EL (cell line): ENCODE measurements at regions not wholly inside any gene's neighbourhood (a gene's known extent, or its start where the extent isn't known, plus 50 kb on each side); places are given as distances from the start of the nearest gene placed in this dataset.
"Not testable (repeated sequence)": the region's sequence is repeated elsewhere in the genome, so short reads cannot be mapped to it uniquely, and the experiment has no call there.

ENCODE experiments used
- DNase-seq: peaks from one replicate; pipeline ENCODE4 v3.0.0-alpha.2; 2016

DNA sequence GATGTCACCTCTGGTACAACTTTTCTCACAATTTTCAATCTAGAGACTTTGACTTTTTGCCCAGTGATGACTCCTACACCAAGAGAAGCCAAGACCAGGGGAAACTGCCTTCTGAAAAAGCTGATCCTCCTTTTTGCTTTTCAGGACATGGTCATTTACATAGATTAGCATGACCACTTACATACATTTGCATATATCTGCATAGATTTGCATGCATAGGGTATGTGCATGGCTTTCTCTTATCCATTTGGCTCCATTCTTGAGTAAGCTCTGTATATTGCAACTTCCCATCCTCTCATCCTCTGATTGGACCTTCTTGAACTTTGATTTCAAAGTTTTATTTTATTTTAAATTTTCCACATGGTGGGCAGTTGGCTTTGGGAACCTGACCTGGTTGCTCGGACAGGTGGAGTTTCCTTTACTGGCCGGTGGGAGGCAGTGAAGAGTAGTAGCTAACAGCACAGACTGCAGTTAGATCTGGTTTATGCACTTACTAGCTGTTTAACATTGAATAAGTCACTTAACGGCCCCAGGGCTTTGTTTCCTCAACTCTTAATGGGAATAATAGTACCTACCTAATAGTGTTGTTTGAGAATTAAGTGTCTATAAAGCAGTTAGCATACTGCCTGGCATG, 92.9 kb downstream of the GPR139 start:
- peak; percentile 2 for DNase-seq

DNA sequence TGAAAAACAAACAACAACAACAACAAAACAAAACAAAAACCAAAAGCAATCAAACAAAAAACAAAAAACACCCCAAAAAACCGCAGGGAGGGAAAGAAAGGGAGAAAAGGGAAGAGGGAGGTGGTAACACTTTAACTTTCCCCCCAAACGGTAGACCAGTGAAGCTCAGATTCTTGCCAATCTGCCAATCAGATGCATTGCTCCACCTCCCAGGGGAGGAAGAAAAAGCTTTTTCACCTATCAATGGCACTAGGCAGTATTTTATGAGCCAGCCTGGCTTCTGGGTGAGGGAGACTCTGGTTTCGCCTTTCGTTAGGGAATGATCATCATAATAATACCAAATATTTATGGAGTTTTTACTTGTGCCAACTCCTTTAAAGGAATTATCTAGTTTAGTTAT, 94.1 kb downstream of the GPR139 start:
- DNase-seq, result no peak

DNA sequence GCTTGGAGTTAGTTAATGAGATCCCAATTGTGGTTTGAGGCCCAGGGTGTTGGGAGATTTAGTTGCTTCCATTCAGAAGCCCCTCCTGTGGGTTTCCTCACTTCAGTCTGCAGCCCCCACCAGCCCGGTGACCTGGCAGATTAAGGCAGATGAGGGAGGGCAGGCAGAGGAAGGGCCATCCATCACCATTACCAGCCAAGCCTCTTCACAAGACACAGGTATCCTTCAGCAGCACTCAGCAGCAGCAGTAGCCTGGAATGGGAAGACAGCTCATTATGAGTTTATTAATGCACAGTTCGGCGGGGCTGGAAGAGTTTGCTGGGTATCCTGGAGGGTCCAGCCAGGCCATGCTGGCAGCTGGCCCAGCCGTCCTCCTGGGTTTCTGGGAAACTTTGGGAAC, 90.0 kb upstream of the GPRC5B start:
- no peak for DNase-seq

DNA sequence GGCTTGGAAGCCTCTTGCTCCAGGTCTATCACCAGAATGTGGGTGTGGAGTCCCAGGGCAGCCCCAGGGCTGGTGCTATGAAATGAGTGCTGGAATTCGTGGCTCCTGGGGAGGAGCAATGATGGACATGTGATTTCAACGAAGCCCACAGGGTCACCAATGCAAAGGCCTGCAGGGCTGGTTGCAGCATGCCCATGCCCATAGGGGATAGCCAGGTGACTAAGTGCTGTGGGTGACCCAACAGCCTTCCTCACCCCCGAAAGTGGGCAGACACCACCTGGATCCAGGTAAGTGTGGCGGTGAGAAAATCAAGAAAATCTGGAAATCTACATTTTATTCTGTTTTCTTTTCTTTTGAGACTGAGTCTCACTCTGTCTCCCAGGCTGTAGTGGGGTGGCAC, 87.5 kb upstream of the GPRC5B start:
- no peak for DNase-seq

DNA sequence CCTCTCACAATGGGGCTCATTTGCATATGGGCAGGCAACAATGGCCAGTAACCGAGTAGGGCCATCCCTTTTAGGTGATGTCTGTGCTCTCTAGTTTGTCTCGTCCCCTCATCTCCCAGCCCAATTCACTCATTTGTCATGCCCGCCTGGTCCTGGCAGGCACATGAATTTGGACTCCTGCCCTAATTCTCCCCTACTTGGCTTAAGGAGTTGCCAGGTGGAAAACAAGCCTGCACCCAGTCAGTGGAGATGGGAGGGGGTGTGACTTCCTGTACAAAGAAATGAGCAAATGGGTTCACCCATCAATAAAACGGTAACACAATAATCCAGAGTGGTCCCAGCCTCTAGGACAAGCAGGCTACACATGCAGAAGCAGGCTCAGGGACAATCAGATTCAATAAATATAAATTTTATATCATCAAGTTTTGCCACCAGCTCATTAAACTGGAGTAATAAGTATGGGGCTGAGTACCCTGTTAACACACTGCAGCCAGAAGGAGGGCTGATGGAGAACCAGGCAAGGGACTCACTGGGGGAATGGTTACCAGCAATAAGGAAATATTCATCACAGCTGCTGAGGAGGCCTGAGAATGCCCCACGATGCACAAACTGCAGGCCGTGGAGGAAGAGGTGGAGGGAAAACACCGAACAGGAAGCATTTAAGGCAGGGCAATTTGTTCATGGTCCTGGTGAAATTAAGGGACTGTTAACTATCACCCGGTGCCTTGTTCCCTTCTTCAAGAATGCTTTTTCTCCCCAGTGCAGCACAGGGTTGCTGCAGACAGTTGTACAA, 84.4 kb upstream of the GPRC5B start:
- DNase-seq, result no peak

DNA sequence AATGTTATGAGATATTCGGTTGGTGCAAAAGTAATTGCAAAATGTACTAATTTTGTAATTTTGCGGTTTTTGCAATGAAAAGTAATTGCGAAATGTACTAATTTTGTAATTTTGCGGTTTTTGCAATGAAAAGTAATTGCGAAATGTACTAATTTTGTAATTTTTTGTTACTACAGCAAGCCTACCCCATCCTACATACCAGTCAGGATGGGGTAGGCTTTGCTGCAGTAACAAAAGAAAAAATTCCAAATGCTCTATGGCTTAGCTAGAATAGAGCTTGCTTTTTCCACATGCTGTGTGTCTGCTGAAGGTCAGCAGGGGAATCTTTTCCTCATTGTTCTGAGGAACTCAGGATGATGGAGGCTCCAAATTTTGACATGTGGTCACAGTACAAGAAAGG, 83.3 kb upstream of the GPRC5B start:
- no peak for DNase-seq

DNA sequence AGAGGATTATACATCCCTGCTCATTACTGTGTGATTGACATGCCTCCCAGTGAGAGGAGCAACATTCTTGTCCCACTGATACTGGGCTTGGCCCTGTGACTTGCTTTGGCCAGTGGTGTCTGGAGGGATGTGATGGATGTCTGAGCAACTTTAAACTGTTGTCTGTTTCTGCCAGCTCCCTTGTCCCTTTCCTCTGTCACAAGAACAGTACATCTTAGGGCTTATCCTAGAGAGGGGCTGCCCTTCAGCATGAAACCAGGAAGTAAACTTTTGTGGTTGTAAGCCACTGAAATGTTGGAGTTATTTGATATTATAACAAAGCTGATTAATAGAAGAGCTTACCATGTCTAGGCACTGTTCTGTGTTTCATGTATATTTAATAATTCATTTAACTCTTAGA, 82.9 kb upstream of the GPRC5B start:
- no peak for DNase-seq

DNA sequence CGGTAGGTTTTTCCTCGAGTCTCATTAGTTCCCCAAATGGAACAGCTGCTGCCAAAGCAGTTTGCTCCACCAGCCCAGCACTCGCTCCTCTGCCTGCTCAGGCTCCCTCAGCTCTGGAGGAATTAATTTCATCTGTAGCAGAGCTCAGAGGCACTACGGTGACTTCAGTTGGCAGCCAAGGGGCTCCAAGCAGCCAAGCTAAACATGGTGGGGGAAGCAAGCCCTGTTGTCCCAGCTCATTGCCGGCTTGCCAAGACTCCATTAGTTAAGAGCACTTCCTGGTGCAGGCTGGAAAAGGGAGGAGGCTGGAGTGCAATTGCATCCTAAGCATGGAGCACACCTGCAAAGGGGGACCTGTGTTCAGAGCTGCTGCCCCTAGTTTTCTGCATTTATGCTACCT, 78.7 kb upstream of the GPRC5B start:
- DNase-seq, result no peak

DNA sequence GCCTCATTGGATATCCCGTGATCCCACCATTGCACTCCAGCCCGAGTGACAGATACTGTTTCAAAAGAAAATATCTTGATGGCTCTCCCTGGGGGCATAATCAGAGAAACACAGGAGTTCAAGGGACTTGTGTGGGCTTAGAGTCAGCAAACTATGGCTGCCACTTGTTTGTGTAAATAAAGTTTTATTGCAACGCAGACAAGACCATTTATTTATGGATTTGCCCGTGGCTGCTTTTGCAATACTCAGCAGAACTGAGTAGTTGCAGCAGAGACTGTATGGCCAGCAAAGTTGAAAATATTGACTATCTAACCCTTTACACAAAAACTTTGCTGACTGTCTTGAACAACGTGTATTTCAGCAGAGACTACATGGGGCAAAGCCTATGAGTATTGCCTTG, 75.5 kb upstream of the GPRC5B start:
- DNase-seq, result no peak

DNA sequence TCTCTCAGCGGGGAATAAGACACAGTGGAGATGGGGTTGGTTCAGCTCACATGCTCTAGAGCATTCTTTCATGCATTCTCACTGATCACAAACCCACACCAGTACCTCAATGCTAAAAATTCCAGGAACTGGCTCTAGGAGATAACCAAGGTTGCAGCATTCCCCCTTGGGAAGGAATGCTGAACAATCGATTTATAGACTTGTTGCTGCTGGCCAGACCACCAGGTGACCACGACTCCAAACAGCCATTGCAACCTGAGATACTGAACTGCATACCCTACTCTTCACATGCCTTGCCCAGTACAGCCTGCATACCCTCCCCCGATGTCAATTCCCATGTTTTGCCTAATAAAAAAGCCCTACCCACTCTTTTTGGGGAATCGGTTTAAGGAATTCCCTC, 75.1 kb upstream of the GPRC5B start:
- no peak for DNase-seq

DNA sequence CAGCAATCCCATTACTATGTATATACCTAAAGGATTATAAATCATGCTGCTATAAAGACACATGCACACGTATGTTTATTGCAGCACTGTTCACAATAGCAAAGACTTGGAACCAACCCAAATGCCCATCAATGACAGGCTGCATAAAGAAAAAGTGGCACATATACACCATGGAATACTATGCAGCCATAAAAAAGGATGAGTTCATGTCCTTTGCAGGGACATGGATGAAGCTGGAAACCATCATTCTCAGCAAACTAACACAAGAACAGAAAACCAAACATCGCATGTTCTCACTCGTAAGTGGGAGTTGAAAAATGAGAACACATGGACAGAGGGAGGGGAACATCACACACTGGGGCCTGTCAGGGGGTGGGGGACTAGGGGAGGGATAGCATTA, 71.2 kb upstream of the GPRC5B start:
- not testable (repeated sequence) for DNase-seq

DNA sequence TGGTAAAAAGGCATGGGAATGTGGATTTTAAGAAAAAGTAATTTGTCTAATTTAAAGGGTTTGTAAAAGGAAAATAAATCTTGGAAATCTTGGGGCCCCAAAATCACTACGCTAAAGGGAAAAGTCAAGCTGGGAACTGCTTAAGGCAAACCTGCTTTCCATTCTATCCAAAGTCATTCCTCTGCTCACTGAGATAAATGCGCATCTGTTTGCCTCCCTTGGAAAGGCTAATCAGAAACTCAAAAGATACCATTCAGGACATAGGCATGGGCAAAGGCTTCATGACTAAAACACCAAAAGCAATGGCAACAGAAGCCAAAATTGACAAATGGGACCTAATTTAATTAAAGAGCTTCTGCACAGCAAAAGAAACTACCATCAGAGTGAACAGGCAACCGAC, 70.4 kb upstream of the GPRC5B start:
- DNase-seq, result not testable (repeated sequence)

DNA sequence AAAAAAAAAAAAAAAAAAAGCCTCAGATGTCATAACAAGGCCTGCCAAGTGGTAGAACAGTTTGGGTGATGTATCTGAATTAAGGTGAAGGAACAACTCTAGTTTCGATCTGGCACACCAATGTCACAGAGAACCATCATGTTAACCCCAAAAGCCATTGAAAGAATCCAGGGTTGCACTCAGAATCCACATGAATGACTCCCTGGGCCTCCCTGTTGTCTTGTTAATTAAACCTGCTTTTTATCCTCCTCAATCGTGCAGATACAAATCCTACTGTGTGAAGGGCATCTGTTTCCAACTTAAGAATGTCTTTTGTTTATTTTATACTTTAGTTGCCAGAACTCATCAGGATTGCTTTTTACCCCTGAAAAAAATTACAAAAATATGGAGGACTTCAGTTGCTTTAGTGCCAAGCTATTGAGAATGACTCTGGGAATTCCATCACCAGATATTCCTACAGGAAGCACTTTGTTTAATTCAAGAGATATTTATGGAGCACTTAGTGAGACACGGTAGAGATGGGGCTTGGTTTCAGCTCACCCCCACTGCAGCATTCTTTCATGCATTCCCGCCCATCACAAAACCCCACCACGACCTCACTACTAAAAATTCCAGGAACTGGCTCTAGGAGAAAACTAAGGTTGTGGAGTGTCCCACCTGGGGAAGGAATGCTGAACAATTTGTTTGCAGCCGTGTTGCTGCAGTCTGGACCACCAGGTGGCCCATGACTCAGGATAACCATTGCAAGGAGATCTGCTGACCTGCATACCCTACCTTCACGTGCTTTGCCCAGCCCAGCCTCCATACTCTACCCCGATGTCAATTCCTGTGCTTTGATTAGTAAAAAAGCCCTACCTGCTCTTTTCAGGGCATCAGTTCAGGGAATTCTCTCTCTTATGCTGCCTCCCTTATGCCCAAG, 63.8 kb upstream of the GPRC5B start:
- DNase-seq, result no peak

DNA sequence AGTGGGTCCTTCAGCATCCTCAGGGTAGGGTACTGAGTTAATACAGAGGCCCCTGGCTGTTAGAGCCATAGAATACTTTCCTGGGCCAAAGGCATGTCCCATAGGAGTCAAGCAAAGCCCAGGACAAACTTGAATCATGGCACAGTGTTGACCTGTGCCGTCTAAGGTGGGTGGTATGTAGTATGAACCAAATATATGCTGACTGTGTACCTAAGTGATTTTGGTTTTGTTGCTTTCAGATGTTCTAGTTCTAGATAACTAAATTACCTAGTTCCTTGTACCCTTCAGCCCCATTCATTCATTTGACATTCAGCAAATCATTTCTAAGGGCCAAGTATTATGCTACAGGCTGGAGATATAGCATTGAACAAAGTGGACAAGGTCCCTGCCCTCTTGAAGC, 61.3 kb upstream of the GPRC5B start:
- DNase-seq, result no peak

DNA sequence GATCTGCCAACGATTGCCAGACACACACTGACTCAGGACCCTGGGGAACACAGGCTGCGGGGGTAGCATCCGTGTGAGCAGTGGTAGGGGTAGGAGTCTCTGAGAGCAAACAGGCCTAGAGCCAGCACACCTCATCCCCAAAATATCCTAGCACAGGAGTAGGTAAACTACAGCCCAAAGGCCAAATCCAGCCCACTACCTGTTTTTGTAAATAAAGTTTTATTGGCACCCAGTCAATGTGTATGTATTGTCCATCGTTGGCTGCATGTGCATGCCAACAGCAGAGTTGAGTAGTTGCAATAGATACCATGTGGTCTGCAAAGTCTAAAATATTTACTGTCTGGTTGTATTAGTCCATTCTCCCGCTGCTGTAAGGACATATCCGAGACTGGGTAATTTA, 55.5 kb upstream of the GPRC5B start:
- no peak for DNase-seq

DNA sequence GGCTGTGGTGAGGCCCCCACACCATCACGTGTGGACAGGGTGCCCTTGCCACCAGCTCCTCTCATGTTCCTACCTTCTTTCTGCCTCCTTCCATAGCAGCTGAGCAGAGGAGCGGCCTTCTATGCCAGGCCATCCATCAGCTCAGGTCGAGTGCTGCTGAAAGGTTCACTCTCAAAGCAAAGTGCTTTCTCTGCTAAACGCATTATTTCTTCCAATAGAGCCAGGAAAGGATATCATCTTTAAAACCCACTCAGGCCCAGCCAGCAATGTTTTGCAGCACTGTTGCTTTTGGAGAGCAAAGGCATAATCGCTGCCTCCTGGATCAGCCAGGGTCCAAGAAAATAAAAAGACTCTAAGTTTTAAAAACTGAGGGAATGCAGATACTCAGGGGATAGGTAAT, 54.9 kb upstream of the GPRC5B start:
- no peak for DNase-seq

DNA sequence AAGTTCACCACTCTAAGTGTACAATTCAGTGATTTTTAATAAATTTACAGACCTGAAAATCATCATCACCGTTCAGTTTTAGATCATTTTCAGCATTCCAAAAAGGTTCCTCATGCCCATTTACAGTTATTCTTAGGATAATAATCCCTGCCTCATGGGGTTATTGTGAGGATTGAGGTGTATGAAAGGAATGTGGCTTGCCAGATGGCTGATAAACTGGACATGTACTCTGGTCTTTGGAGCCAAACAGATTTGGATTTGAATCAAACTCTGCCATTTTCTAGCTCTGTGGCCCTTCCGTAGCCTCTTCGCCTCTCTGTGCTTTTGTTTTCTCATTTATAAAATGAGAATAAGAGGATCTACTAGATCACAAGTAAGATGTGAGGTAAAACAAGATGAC, 53.9 kb upstream of the GPRC5B start:
- DNase-seq, result no peak

DNA sequence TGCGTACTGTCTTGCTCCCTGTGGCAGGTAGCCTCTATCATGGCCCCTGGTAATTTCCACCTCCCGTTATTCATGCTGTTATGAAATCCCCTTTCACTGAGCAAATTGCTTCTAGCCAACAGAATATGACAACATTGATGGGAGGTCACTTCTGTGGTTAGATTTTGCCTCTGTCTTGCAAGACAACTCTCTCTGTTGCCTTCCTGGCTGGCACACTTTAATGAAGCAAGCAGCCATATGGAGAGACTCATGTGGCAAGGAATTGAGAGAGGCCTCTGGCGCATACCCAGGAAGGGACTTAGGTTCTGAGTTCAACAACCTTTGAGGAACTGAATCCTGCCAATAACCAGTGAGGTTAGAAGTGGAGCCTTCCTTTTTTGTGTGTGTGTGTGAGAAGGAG, 51.8 kb upstream of the GPRC5B start:
- no peak for DNase-seq

DNA sequence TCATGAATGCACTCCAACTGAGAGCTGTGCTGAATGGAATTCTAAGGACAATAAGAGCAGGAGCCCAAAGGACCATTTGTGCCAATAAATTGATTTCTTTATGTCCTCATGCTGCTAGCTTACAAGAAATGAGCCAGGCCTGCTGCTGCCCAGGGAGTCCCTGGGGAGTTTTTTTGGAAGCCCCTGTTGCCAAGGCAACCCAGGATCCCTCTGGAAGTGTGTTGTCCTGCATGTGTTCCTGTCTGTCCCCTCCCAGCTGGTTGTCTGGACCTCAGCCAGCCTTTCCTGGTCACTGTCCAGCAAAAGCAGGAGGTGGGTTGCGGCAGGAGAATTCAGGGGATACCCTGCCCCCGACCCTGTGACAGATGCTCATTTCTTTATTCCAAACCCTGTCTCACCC, 51.0 kb upstream of the GPRC5B start:
- DNase-seq, result no peak
